ENCODE measurements at regions not wholly inside any gene's neighbourhood (a gene's known extent, or its start where the extent isn't known, plus 50 kb on each side); places are given as distances from the start of the nearest gene placed in this dataset.

GRCh38 chr18:1530650-1531049 is 626.0 kb downstream of the ADCYAP1 start:
- TF ChIP-seq POLR2AphosphoS5 (IDR thresholded peaks at IDR 0.05; ENCODE audit: low read depth) = no peak
- no peak for TF ChIP-seq CTCF (IDR thresholded peaks at IDR 0.05; ENCODE audit: insufficient read depth, low read length)
- TF ChIP-seq GABPA (IDR thresholded peaks at IDR 0.05; ENCODE audit: low read depth) = no peak
- TF ChIP-seq SPI1 (IDR thresholded peaks at IDR 0.05; ENCODE audit: borderline replicate concordance, low read depth) = no peak
- no peak for TF ChIP-seq REST (IDR thresholded peaks at IDR 0.05; ENCODE audit: insufficient replicate concordance, low read depth)
- peaks cover 2% of the 10 kb centered on the region for H3K27me3 ChIP-seq (ENCODE audit: insufficient read depth, poor library complexity, severe bottlenecking)
- no peak for DNase-seq (ENCODE audit: low read depth in 1 of 2, low spot score in 1 of 2)
- no peak overlapping the region for H3K27ac ChIP-seq (replicated peaks)
- no peak overlapping the region for H3K4me3 ChIP-seq (replicated peaks; ENCODE audit: insufficient read depth, low read length)

DNA sequence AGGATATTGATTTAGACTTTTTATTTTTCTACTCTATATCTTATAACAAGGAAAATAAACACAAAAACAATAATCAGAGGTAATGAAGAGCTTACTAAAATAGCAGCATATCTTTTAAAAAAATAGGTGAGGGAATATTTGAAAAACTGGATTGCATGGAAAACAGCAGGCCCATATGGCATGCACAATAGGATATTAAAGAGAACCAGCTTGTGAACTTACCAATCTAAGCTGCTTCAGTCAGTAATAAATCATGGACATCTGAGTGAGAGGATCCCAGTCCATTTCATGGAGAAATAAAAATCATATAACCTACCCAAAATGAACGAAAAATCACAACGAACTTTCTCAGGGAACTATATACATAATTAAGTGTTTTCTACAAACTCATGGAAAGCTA is 634.6 kb downstream of the ADCYAP1 start:
- Histone ChIP-seq H3K27me3 (ENCODE audit: insufficient read depth, poor library complexity, severe bottlenecking) (no peaks in the 10 kb centered on the region), H3K4me3 (replicated peaks; ENCODE audit: insufficient read depth, low read length) (no peak overlapping the region), H3K27ac (replicated peaks) (no peak overlapping the region)
- no peak for TF ChIP-seq REST (IDR thresholded peaks at IDR 0.05; ENCODE audit: insufficient replicate concordance, low read depth)
- TF ChIP-seq CTCF (IDR thresholded peaks at IDR 0.05; ENCODE audit: insufficient read depth, low read length) = no peak
- no peak for TF ChIP-seq GABPA (IDR thresholded peaks at IDR 0.05; ENCODE audit: low read depth)
- no peak for TF ChIP-seq SPI1 (IDR thresholded peaks at IDR 0.05; ENCODE audit: borderline replicate concordance, low read depth)
- no peak for TF ChIP-seq POLR2AphosphoS5 (IDR thresholded peaks at IDR 0.05; ENCODE audit: low read depth)
- no peak for DNase-seq (ENCODE audit: low read depth in 1 of 2, low spot score in 1 of 2)

DNA sequence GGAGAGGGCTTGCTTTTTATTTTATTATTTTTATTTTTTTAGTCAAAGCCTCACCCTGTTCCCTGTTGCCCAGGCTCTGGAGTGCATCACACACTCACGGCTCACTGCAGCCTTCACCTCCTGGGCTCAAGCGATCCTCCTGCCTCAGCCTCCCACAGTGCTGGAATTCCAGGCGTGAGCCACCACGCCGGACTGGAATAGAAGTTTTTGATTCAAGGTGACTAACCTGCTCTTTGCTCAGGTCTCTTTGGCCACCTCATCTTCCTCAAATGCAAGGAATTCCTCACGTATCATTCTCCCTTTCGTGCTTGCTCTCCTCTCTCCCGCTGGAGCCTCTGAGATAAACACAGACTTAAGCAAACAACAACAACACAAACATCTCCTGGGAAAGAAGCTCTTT is 636.8 kb downstream of the ADCYAP1 start:
- no peak overlapping the region for H3K27ac ChIP-seq (replicated peaks)
- no peak overlapping the region for H3K4me3 ChIP-seq (replicated peaks; ENCODE audit: insufficient read depth, low read length)
- TF ChIP-seq GABPA (IDR thresholded peaks at IDR 0.05; ENCODE audit: low read depth) (no peak), POLR2AphosphoS5 (IDR thresholded peaks at IDR 0.05; ENCODE audit: low read depth) (no peak), CTCF (IDR thresholded peaks at IDR 0.05; ENCODE audit: insufficient read depth, low read length) (no peak), SPI1 (IDR thresholded peaks at IDR 0.05; ENCODE audit: borderline replicate concordance, low read depth) (no peak), REST (IDR thresholded peaks at IDR 0.05; ENCODE audit: insufficient replicate concordance, low read depth) (no peak)
- H3K27me3 ChIP-seq (ENCODE audit: insufficient read depth, poor library complexity, severe bottlenecking) = no peaks in the 10 kb centered on the region
- DNase-seq (ENCODE audit: low read depth in 1 of 2, low spot score in 1 of 2) = no peak

Measured in HL-60 (cell line).